Activated CD4-positive, alpha-beta T cell treated with anti-CD3 and anti-CD28 coated beads, Interleukin-2, amount 50 U/mL, for 16 hours (primary cell): ENCODE measurements at regions not wholly inside any gene's neighbourhood (a gene's known extent, or its start where the extent isn't known, plus 50 kb on each side); places are given as distances from the start of the nearest gene placed in this dataset.
"Not testable (repeated sequence)": the region's sequence is repeated elsewhere in the genome, so short reads cannot be mapped to it uniquely, and the experiment has no call there.

Experiments
- DNase-seq: peaks from one replicate; pipeline ENCODE4 v3.0.0-alpha.2; 2020

GRCh38 chr13:39895254-39895653 lies 239.8 kb downstream of the COG6 start:
- no peak for DNase-seq

- DNase-seq = no peak
Measured at GRCh38 chr13:39897636-39898035, 242.2 kb downstream of the COG6 start.

GRCh38 chr13:39900106-39900750 lies 244.8 kb downstream of the COG6 start:
- no peak for DNase-seq

GRCh38 chr13:39904959-39905358 lies 249.5 kb downstream of the COG6 start:
- DNase-seq = no peak

DNA sequence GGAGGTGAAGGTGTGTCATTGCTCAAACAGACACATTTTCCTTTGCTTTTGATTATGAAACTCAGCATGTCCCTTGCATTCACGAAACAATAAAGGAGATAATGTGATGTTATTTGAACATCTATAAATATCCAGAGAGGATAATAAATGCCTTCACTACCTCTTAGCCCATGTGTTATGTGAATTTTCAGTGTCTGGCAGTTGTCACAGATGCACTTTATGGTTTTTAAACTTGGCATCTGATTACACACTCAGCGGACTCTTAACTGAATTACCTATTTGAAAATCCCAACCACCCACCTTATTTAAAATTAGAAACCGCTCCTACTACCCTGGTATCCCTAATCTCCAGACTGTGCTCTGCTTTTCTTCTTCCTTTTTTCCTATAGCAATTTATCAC lies 254.2 kb downstream of the COG6 start:
- DNase-seq = no peak

DNA sequence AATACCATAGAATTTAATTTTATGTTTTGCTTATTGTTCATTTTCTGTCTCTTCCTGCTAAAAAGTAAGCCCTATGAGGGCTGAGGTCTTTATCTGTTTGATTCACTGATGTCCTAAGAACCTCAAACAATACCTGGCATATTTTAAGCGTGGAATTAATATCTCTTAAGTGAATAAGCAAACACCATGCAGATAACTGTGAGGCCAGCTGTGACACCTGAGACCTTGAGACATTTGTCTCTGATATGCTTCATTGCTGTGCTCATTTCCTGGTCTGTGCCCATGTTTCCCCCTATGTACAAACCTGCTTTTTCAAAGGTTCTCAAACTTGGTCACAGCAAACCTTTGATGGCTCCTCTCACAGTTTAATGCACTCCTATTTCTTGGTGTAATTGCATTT lies 254.6 kb downstream of the COG6 start:
- DNase-seq = no peak

- peak; percentile 47 for DNase-seq
Measured at GRCh38 chr13:39910833-39911232, 255.4 kb downstream of the COG6 start.

- no peak for DNase-seq
Measured at GRCh38 chr13:39913339-39913738, 257.9 kb downstream of the COG6 start.

GRCh38 chr13:39913928-39914327 lies 258.5 kb downstream of the COG6 start:
- DNase-seq = no peak

DNA sequence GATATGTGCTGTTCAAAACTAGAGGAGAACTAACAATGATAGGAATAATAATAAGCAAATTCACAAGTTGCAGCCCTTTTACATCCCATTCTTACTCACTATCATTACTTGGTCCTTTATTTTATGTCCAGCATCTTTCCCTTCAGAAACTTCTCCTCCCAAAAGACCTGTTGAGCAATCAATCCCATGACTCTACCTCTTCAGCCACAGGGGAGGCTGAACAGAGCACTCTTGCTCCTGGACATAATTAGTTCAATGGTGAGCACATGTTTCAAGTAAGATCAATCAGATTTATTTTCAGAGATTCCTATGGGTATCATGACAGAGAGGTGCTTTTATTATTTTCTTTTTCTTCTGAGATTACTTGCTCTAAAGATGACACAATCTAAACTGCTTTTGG lies 260.0 kb downstream of the COG6 start:
- DNase-seq = no peak

- no peak for DNase-seq
Measured at GRCh38 chr13:39916330-39916729, 260.9 kb downstream of the COG6 start.

GRCh38 chr13:39918620-39919236 lies 263.3 kb downstream of the COG6 start:
- no peak for DNase-seq

- DNase-seq = no peak
Measured at GRCh38 chr13:39920613-39921012, 265.2 kb downstream of the COG6 start.

DNA sequence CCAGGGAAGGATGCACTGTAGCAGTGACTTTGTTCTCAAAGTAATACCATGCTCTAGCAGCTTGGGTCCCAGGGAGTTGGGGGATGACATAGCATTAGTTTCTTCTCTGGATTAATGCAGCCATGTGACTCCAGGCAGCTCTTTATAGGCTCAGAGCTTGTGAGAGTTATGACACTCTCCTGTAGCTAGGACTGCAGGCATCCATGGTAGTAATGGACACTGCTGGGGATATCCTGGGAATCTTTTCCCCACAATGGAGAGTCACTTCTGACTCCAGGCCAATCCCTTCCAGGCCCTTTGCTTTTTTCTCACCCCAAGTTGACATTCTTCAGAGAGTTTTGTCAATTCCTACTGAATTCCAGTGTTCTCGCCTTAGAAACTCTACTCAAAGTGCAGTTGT lies 270.9 kb downstream of the COG6 start:
- DNase-seq = no peak

- no peak for DNase-seq
Measured at GRCh38 chr13:39928261-39928660, 272.8 kb downstream of the COG6 start.

- DNase-seq = no peak
Measured at GRCh38 chr13:39929583-39929982, 274.1 kb downstream of the COG6 start.

DNA sequence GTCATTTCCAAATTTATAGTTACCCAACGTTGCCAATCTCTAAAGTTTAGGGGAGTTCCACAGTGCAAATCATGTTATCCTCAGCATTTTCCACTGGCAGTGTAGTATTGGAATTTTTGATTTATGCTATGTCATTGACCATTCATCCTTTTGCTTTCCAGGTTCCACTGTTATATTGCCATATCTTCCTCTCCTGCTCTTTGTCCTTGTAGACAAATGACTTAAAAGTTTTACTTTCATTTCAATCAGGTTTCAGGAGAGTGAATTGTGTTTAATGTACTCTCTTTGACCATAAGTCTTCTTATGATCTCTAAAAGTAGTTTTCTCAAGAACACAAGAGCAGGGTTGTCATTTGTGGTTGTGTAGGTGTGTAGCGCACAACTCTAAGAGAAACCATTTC lies 274.6 kb downstream of the COG6 start:
- DNase-seq = no peak

DNA sequence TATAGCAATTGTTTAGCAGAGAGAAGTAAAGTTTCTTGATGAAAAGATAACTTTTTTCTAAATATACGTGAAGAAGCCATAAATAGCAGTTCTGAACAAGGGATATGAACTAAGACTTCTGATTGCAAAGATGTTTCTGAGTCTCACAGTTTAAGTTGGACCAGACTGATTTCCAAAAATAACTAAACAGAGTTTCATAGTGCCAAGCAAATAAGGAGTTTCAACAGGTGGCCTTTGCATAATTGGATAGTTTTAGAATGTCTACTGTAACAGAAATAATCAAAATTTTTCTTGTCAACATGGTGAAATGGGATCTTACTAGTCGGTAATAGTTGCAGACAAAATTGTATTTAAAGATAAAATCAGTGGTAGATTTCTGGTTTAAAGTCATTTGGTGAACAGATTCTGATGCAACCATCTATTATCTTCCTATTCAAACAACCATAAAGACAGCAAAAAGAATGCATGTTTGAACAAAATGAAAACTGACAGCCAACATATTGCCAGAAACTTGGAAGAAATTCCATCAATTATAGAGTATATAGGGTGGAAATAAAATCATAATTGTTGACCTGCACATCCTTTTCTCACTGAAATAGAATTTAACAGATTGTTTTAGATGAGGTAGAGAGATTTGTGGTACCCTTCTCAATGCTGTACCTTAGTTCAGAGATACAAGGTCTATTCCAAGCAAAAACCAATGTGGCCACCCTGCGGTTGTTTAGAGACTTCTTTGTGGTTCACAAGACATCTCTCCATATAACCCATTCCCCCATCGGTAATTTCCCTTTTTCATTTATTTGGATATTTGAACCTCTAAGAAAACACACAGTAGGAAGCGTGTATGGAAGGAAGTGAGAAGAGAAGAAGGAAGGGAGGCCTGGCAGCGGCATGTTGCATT lies 275.3 kb downstream of the COG6 start:
- no peak for DNase-seq

GRCh38 chr13:39931505-39931904 lies 276.0 kb downstream of the COG6 start:
- no peak for DNase-seq

DNA sequence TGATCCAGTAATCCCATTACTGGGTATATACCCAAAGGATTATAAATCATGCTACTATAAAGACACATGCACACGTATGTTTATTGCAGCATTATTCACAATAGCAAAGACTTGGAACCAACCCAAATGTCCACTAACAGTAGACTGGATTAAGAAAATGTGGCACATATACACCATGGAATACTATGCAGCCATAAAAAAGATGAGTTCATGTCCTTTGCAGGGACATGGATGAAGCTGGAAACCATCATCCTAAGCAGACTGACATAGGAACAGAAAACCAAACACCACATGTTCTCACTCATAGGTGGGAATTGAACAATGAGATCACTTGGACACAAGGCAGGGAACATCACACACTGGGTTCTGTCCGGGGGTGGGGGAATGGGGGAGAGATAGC lies 277.1 kb downstream of the COG6 start:
- not testable (repeated sequence) for DNase-seq

DNA sequence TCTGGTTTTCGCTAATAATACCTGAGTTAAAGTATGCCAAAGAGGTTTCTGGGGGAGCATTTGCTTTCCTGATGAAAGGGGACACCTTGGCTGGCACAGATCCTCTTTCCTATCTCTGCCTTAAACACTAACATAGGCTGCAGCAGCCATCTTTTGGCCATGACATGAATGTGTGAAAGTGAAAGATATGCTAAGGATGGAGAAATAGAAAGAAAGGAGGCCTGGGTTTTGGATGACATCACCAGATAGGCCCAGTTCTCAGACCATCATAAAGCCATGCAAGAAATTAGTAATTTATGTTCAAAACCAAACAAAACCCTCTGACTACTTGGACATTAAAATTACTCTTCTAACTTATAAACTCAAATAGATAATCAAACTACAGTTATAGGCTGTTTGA lies 279.7 kb downstream of the COG6 start:
- DNase-seq = no peak

DNA sequence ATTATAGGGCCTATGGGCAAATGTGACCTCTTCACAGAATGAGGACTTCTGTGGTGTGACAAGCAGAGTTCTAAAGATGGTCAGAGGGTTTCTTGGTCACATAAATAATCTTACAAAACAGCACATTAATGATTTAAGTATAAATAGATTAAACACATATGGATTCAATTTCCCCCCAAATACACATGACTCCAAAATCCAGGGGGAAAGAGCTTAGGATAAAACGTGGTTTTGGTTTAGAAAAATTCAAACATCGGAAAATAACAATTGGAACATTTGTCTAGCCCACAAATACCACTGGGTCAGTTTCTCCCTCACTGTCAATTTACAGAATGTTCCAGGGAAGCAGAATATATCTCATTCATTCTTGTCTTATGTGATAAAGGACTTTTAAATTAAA lies 283.1 kb downstream of the COG6 start:
- no peak for DNase-seq

GRCh38 chr13:39941236-39941635 lies 285.8 kb downstream of the COG6 start:
- no peak for DNase-seq

DNA sequence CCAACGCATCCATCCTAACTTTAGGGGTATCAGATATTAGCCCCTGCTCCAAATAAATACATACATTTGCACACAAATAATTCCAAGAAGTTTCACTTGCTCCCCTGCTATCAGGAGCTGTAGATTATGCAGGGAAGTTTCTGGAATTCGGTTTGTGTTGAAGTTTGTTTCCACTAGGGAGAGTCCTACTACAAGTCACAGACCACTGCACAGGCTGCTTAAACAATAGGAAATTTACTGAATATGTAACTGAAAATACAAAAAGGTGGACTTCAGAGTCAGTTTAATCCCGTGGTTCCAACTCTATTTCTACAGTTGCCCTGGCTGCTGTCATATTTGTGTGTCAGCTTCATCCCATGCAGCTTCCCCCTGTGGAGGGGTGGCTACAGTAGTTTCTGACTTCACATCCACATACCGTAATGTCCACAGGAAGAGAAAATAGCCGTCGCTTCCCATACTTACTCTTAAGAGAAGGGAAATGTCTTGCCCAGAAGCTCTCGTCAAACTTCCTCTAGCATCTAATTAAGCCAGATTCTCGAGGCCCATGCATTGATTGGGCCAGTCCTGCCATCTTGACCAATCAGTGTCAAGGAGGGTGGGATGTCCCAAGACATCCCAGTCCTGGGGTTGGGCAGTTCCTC lies 286.6 kb downstream of the COG6 start:
- no peak for DNase-seq
